Fibroblast of lung (primary cell): ENCODE measurements at regions not wholly inside any gene's neighbourhood (a gene's known extent, or its start where the extent isn't known, plus 50 kb on each side); places are given as distances from the start of the nearest gene placed in this dataset.

Experiments used
- DNase-seq, 2 donors: peaks; one replicate each; pipeline versions ENCODE4 v3.0.0 to v3.0.0-alpha.2; 2010; ENCODE audit warnings: low read depth in 2 of 2
- H2AFZ ChIP-seq: 2 replicates; pipeline ENCODE4 v1.5.1; 2012; ENCODE audit warnings: low read length, control low read depth, inconsistent platforms
- H3K27ac ChIP-seq: 2 replicates; pipeline ENCODE4 v1.5.1; 2011; ENCODE audit warnings: low read length, control low read depth; ENCODE audit not compliant: insufficient read depth
- H3K27me3 ChIP-seq: 2 replicates; pipeline ENCODE4 v1.5.1; 2011; ENCODE audit warnings: mild to moderate bottlenecking, low read length; ENCODE audit not compliant: control insufficient read depth, insufficient read depth
- H3K36me3 ChIP-seq: 2 replicates; pipeline ENCODE4 v1.5.1; 2011; ENCODE audit warnings: low read length; ENCODE audit not compliant: control insufficient read depth, insufficient read depth
- H3K4me1 ChIP-seq: 2 replicates; pipeline ENCODE4 v1.5.1; 2011; ENCODE audit warnings: low read length; ENCODE audit not compliant: control insufficient read depth, insufficient read depth; ENCODE audit errors: extremely low read depth
- H3K4me2 ChIP-seq: 2 replicates; pipeline ENCODE4 v1.5.1; 2011; ENCODE audit warnings: low read length, control low read depth; ENCODE audit not compliant: insufficient read depth; ENCODE audit errors: extremely low read depth
- H3K4me3 ChIP-seq, 4 experiments: fragments of 200-600 bp in 1 of 4; sonication (generic) in 1 of 4; replicated peaks in 1 of 4; 2 replicates each; pipeline ENCODE4 v1.5.1; 2011 to 2016; ENCODE audit warnings: low read length in 4 of 4, low read depth in 3 of 4, mild to moderate bottlenecking in 3 of 4, control low read depth in 2 of 4, inconsistent platforms in 1 of 4, mixed read lengths in 1 of 4; ENCODE audit not compliant: insufficient read depth in 1 of 4; ENCODE audit errors: control extremely low read depth in 1 of 4
- H3K79me2 ChIP-seq: 2 replicates; pipeline ENCODE4 v1.5.1; 2012; ENCODE audit warnings: mild to moderate bottlenecking, low read length, inconsistent platforms; ENCODE audit not compliant: control insufficient read depth, insufficient read depth
- H3K9ac ChIP-seq: 2 replicates; pipeline ENCODE4 v1.5.1; 2011; ENCODE audit warnings: mild to moderate bottlenecking, low read length, control low read depth; ENCODE audit not compliant: insufficient read depth
- H3K9me3 ChIP-seq: 2 replicates; pipeline ENCODE4 v1.5.1; 2012; ENCODE audit warnings: low read depth, low read length; ENCODE audit not compliant: control insufficient read depth, insufficient read depth
- H4K20me1 ChIP-seq: 2 replicates; pipeline ENCODE4 v1.5.1; 2011; ENCODE audit warnings: low read length; ENCODE audit not compliant: control insufficient read depth, insufficient read depth; ENCODE audit errors: extremely low read depth
- CTCF ChIP-seq, 2 donors: IDR thresholded peaks in 1 of 2; conservative IDR thresholded peaks in 1 of 2; 1 replicate in 1 of 2; 2 replicates in 1 of 2; pipeline ENCODE4 v1.5.1; 2011 to 2012; ENCODE audit warnings: low read length in 2 of 2, control low read depth in 1 of 2, inconsistent platforms in 1 of 2, low read depth in 1 of 2, mild to moderate bottlenecking in 1 of 2
- EZH2 ChIP-seq: IDR thresholded peaks from 2 replicates; pipeline ENCODE4 v1.5.1; 2012; ENCODE audit warnings: low read length, control low read depth, mild to moderate bottlenecking; ENCODE audit errors: missing control alignments

- H2AFZ ChIP-seq: no peak overlapping the region
- H3K27me3 ChIP-seq: no peaks in the 10 kb centered on the region
- H3K36me3 ChIP-seq: no peaks in the 10 kb centered on the region
- H3K4me2 ChIP-seq: no peak overlapping the region
- no peaks in the 10 kb centered on the region for H3K9me3 ChIP-seq
- no peak overlapping the region for H3K4me3 ChIP-seq
- DNase-seq: no peak
- no peaks in the 10 kb centered on the region for H3K4me1 ChIP-seq
- no peaks in the 10 kb centered on the region for H4K20me1 ChIP-seq
- H3K27ac ChIP-seq: no peak overlapping the region
- no peaks in the 10 kb centered on the region for H3K79me2 ChIP-seq
- no peak for TF ChIP-seq EZH2
- TF ChIP-seq CTCF (conservative IDR thresholded peaks at IDR 0.05 in 1 of 2, IDR thresholded peaks at IDR 0.05 in 1 of 2; ENCODE audit: low read depth in 1 of 2, low read length in 2 of 2): no peak
- H3K9ac ChIP-seq: no peak overlapping the region
Observed at GRCh38 chr3:188043891-188044290, 110.1 kb upstream of the LPP start.

GRCh38 chr3:188046561-188047211 is 107.3 kb upstream of the LPP start:
- H3K4me1 ChIP-seq: no peaks in the 10 kb centered on the region
- no peak overlapping the region for H3K4me2 ChIP-seq
- no peaks in the 10 kb centered on the region for H3K36me3 ChIP-seq
- DNase-seq: peak in 1 of 2 donors; percentile 60
- no peaks in the 10 kb centered on the region for H3K9me3 ChIP-seq
- H4K20me1 ChIP-seq: no peaks in the 10 kb centered on the region
- no peaks in the 10 kb centered on the region for H3K79me2 ChIP-seq
- H3K9ac ChIP-seq: no peak overlapping the region
- TF ChIP-seq CTCF (conservative IDR thresholded peaks at IDR 0.05 in 1 of 2, IDR thresholded peaks at IDR 0.05 in 1 of 2; ENCODE audit: low read depth in 1 of 2, low read length in 2 of 2) (no peak), EZH2 (no peak)
- H3K27ac ChIP-seq: no peak overlapping the region
- no peak overlapping the region for H3K4me3 ChIP-seq
- H2AFZ ChIP-seq: no peak overlapping the region
- no peaks in the 10 kb centered on the region for H3K27me3 ChIP-seq

- Histone ChIP-seq H3K4me2 (no peak overlapping the region), H2AFZ (no peak overlapping the region), H3K9ac (no peak overlapping the region), H3K27ac (no peak overlapping the region), H3K79me2 (no peaks in the 10 kb centered on the region), H3K36me3 (no peaks in the 10 kb centered on the region), H3K4me3 (no peak overlapping the region), H3K9me3 (no peaks in the 10 kb centered on the region), H3K27me3 (no peaks in the 10 kb centered on the region), H3K4me1 (peaks cover 2% of the 10 kb centered on the region), H4K20me1 (no peaks in the 10 kb centered on the region)
- no peak for DNase-seq
- no peak for TF ChIP-seq CTCF (conservative IDR thresholded peaks at IDR 0.05 in 1 of 2, IDR thresholded peaks at IDR 0.05 in 1 of 2; ENCODE audit: low read depth in 1 of 2, low read length in 2 of 2)
- TF ChIP-seq EZH2: no peak
Observed at GRCh38 chr3:188047536-188047935, 106.4 kb upstream of the LPP start.
